NB4 (cell line): ENCODE measurements at regions not wholly inside any gene's neighbourhood (a gene's known extent, or its start where the extent isn't known, plus 50 kb on each side); places are given as distances from the start of the nearest gene placed in this dataset.
"Not testable (repeated sequence)": the region's sequence is repeated elsewhere in the genome, so short reads cannot be mapped to it uniquely, and the experiment has no call there.

ENCODE experiments used
- DNase-seq: peaks from one replicate; pipeline ENCODE4 v3.0.0; 2010; ENCODE audit warnings: low read depth
- H3K4me3 ChIP-seq: one replicate; pipeline ENCODE4 v1.5.1; 2011; ENCODE audit warnings: mild to moderate bottlenecking, low read depth, low read length, moderate library complexity
- CTCF ChIP-seq: IDR thresholded peaks from one replicate; pipeline ENCODE4 v1.5.1; 2012; ENCODE audit warnings: low read depth, low read length
- MAX ChIP-seq: IDR thresholded peaks from 2 replicates; pipeline ENCODE4 v1.6.1; 2011; ENCODE audit warnings: low read depth, low read length
- MYC ChIP-seq: IDR thresholded peaks from 2 replicates; pipeline ENCODE4 v1.6.1; 2011; ENCODE audit warnings: low read depth, low read length
- POLR2A ChIP-seq: IDR thresholded peaks from 2 replicates; pipeline ENCODE4 v1.6.1; 2011; ENCODE audit warnings: mild to moderate bottlenecking; ENCODE audit not compliant: insufficient read length; ENCODE audit errors: extremely low read depth

GRCh38 chr5:135263022-135263668 lies 135.9 kb downstream of the MACROH2A1 start:
- TF ChIP-seq CTCF = no peak
- no peak for TF ChIP-seq MAX
- no peak for TF ChIP-seq MYC
- no peak for TF ChIP-seq POLR2A

GRCh38 chr5:135262364-135262763 lies 136.7 kb downstream of the MACROH2A1 start:
- H3K4me3 ChIP-seq = no peak overlapping the region
- no peak for DNase-seq
- TF ChIP-seq POLR2A = no peak
- no peak for TF ChIP-seq CTCF
- no peak for TF ChIP-seq MAX
- no peak for TF ChIP-seq MYC

More at GRCh38 chr5:135263022-135263668, 135.9 kb downstream of the MACROH2A1 start:
- H3K4me3 ChIP-seq = no peak overlapping the region
- no peak for DNase-seq

- not testable (repeated sequence) for DNase-seq, H3K4me3 ChIP-seq
Observed at GRCh38 chr5:135260108-135260507, 138.9 kb downstream of the MACROH2A1 start.

GRCh38 chr5:135255461-135256178 lies 143.4 kb downstream of the MACROH2A1 start:
- no peak for DNase-seq
- TF ChIP-seq CTCF (no peak), POLR2A (no peak), MYC (no peak), MAX (no peak)
- no peak overlapping the region for H3K4me3 ChIP-seq

- TF ChIP-seq POLR2A = no peak
- no peak for TF ChIP-seq CTCF
- no peak for TF ChIP-seq MYC
- no peak for TF ChIP-seq MAX
- H3K4me3 ChIP-seq = no peak overlapping the region
- no peak for DNase-seq
Observed at GRCh38 chr5:135254183-135254582, 144.8 kb downstream of the MACROH2A1 start.

- H3K4me3 ChIP-seq = no peak overlapping the region
- DNase-seq = no peak
- TF ChIP-seq MYC (no peak), POLR2A (no peak), CTCF (no peak), MAX (no peak)
Observed at GRCh38 chr5:135253601-135254178, 145.3 kb downstream of the MACROH2A1 start.
